D721Med (cell line): ENCODE measurements at regions not wholly inside any gene's neighbourhood (a gene's known extent, or its start where the extent isn't known, plus 50 kb on each side); places are given as distances from the start of the nearest gene placed in this dataset.

Experiments used
- DNase-seq: peaks from one replicate; pipeline ENCODE4 v3.0.0; 2011; ENCODE audit warnings: low spot score; ENCODE audit not compliant: insufficient read length
- FAIRE-seq: peaks from 2 replicates; lab custom pipeline; 2011; peaks lifted over from hg19 to GRCh38; lab: Jason Lieb, UNC
- CTCF ChIP-seq: IDR thresholded peaks from 2 replicates; pipeline ENCODE4 v1.5.1; 2012; ENCODE audit warnings: mild to moderate bottlenecking, control low read depth; ENCODE audit not compliant: insufficient read depth; ENCODE audit errors: missing control alignments

- DNase-seq = no peak
- TF ChIP-seq CTCF = no peak
- FAIRE-seq = no peak
Observed at GRCh38 chr1:50268049-50268448, 155.2 kb downstream of the DMRTA2 start.

- no peak for DNase-seq
- FAIRE-seq = no peak
- no peak for TF ChIP-seq CTCF
Observed at GRCh38 chr1:50266509-50266908, 156.7 kb downstream of the DMRTA2 start.

- DNase-seq (no peak), FAIRE-seq (no peak)
Observed at GRCh38 chr1:50265790-50266314, 157.1 kb downstream of the ELAVL4 start.

DNA sequence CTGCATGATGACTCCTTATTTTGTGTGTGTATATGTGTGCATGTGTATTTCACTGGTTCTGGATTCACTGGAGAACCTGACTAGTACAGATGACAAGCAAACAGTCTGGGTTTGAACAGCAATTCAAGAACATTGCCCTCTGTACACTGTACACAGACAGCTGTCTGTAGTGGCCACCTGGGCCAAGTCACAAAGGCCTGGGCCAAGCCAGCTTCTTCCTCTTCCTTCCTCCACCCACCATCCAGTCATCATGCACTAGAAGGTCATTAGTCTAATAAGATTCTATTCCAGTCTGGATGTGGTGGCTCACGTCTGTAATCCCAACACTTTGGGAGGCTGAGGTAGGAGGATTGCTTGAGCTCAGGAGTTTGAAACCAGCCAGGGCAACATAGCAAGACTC is 155.9 kb downstream of the ELAVL4 start:
- DNase-seq (no peak), FAIRE-seq (no peak)
- TF ChIP-seq CTCF = no peak

More at GRCh38 chr1:50265790-50266314, 157.1 kb downstream of the ELAVL4 start:
- no peak for TF ChIP-seq CTCF

- FAIRE-seq (no peak), DNase-seq (no peak)
- TF ChIP-seq CTCF = no peak
Observed at GRCh38 chr1:50262436-50262835, 153.7 kb downstream of the ELAVL4 start.

DNA sequence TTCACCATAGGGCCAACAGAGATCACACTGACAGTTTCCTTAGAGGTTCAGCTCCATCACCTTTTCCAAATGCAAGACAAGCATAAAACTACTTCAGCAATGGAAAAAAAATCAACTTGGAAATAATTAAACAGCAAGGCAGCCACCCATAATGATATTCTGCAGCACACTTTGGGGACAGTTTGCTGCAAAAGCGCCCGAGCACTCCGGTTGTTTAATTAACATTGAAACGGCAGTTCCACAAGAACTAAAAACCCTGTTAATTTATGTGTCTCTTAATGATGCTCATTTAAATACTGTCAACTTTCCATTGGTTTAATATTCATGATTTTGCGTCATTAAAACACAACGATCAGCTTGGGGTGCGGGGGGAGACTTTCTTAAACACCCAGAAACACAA is 153.2 kb downstream of the ELAVL4 start:
- TF ChIP-seq CTCF = no peak
- FAIRE-seq = no peak
- no peak for DNase-seq

- FAIRE-seq = no peak
- TF ChIP-seq CTCF = no peak
- no peak for DNase-seq
Observed at GRCh38 chr1:50257940-50258685, 149.4 kb downstream of the ELAVL4 start.
